GM21529 (cell line): ENCODE measurements at regions not wholly inside any gene's neighbourhood (a gene's known extent, or its start where the extent isn't known, plus 50 kb on each side); places are given as distances from the start of the nearest gene placed in this dataset.

Source experiments
- ATAC-seq: cut with Tn5 transposase; IDR thresholded peaks from one replicate; pipeline ENCODE4 v1.9.1; 2021; ENCODE audit not compliant: unreplicated experiment

GRCh38 chr6:7042654-7043545, 64.9 kb upstream of the RREB1 start:
- no peak for ATAC-seq

GRCh38 chr6:7045331-7045730, 62.4 kb upstream of the RREB1 start:
- no peak for ATAC-seq

- no peak for ATAC-seq
Observed at GRCh38 chr6:7045746-7046145, 62.0 kb upstream of the RREB1 start.

GRCh38 chr6:7047128-7047527, 60.6 kb upstream of the RREB1 start:
- no peak for ATAC-seq

GRCh38 chr6:7047966-7048365, 59.8 kb upstream of the RREB1 start:
- no peak for ATAC-seq

GRCh38 chr6:7048894-7049293, 58.9 kb upstream of the RREB1 start:
- no peak for ATAC-seq

- no peak for ATAC-seq
Observed at GRCh38 chr6:7050004-7050403, 57.8 kb upstream of the RREB1 start.

GRCh38 chr6:7050872-7051779, 56.6 kb upstream of the RREB1 start:
- ATAC-seq: peak; percentile 40

GRCh38 chr6:7051780-7052442, 55.9 kb upstream of the RREB1 start:
- ATAC-seq: peak; percentile 58

GRCh38 chr6:7052443-7053011, 55.2 kb upstream of the RREB1 start:
- no peak for ATAC-seq

GRCh38 chr6:7053125-7053774, 54.5 kb upstream of the RREB1 start:
- no peak for ATAC-seq
